SH-SY5Y (cell line): ENCODE measurements at regions not wholly inside any gene's neighbourhood (a gene's known extent, or its start where the extent isn't known, plus 50 kb on each side); places are given as distances from the start of the nearest gene placed in this dataset.

Experiments used
- GATA2 ChIP-seq: IDR thresholded peaks from 2 replicates; pipeline ENCODE4 v1.6.1; 2011; ENCODE audit warnings: mild to moderate bottlenecking, low read depth, low read length
- GATA3 ChIP-seq: IDR thresholded peaks from 2 replicates; pipeline ENCODE4 v1.6.1; 2011; ENCODE audit warnings: low read depth, mild to moderate bottlenecking, low read length, moderate library complexity

GRCh38 chr2:19068206-19068605 is 290.2 kb downstream of the OSR1 start:
- TF ChIP-seq GATA2 (no peak), GATA3 (no peak)
